ENCODE measurements at regions not wholly inside any gene's neighbourhood (a gene's known extent, or its start where the extent isn't known, plus 50 kb on each side); places are given as distances from the start of the nearest gene placed in this dataset.

DNA sequence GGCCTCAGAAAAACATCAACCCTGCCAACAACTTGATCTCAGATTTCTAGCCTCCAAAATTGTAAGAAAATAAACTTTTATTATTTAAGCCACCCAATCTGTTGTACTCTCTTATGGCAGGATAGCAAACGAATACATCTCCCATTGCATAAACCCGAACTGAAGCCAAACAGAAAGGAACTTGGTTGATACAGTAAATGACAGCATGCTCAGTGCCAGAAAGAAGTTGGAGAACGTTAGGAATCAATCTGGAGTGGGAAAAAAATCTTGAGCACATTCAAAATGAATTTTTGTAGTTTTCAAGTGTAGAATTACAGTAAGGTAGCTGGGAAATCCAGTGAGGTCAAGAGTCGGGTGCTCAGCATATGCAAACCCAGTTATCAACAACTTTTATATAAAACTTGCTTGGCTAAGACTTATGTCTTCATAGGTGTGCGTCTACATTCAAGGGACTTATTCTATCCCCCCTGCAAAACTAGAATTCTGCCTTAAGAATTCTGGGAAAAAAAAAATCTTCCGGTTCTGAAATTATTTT is 157.5 kb upstream of the ANKRD50 start:
- no peak for DNase-seq (ENCODE audit: low read depth)
- no peak for FAIRE-seq
- TF ChIP-seq, protein P1, sequence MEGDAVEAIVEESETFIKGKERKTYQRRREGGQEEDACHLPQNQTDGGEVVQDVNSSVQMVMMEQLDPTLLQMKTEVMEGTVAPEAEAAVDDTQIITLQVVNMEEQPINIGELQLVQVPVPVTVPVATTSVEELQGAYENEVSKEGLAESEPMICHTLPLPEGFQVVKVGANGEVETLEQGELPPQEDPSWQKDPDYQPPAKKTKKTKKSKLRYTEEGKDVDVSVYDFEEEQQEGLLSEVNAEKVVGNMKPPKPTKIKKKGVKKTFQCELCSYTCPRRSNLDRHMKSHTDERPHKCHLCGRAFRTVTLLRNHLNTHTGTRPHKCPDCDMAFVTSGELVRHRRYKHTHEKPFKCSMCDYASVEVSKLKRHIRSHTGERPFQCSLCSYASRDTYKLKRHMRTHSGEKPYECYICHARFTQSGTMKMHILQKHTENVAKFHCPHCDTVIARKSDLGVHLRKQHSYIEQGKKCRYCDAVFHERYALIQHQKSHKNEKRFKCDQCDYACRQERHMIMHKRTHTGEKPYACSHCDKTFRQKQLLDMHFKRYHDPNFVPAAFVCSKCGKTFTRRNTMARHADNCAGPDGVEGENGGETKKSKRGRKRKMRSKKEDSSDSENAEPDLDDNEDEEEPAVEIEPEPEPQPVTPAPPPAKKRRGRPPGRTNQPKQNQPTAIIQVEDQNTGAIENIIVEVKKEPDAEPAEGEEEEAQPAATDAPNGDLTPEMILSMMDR (IDR thresholded peaks at IDR 0.05; ENCODE audit: insufficient read depth, low read length, severe bottlenecking) = no peak
- H3K27me3 ChIP-seq (ENCODE audit: control insufficient read depth, insufficient read depth, low read length) = no peaks in the 10 kb centered on the region
- no peak overlapping the region for H3K4me3 ChIP-seq (ENCODE audit: low read depth, low read length)
- H3K36me3 ChIP-seq (ENCODE audit: control insufficient read depth, insufficient read depth, low read length) = no peaks in the 10 kb centered on the region

DNA sequence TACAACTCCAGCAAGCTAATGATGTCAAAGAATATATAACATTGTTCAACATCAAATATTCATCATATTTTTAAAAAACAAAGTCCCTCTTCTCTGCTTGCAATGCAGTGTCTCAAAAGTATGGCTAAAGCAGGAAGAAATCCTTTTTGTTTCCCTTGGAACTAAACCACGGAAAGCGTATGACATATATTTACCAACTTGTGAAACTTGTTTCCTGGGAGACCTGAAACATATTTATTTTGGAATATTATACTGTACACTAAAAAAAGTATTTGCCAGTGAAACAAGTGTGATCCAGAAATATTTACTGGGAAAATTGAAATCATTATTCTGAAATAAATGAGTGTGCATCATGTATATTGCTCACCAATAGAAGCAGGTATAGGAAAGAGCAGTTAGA is 156.0 kb upstream of the ANKRD50 start:
- Histone ChIP-seq H3K4me3 (ENCODE audit: low read depth, low read length) (no peak overlapping the region), H3K27me3 (ENCODE audit: control insufficient read depth, insufficient read depth, low read length) (no peaks in the 10 kb centered on the region), H3K36me3 (ENCODE audit: control insufficient read depth, insufficient read depth, low read length) (no peaks in the 10 kb centered on the region)
- DNase-seq (ENCODE audit: low read depth) = peak; percentile 67
- FAIRE-seq = no peak
- TF ChIP-seq, protein P1 (IDR thresholded peaks at IDR 0.05; ENCODE audit: insufficient read depth, low read length, severe bottlenecking) = no peak

DNA sequence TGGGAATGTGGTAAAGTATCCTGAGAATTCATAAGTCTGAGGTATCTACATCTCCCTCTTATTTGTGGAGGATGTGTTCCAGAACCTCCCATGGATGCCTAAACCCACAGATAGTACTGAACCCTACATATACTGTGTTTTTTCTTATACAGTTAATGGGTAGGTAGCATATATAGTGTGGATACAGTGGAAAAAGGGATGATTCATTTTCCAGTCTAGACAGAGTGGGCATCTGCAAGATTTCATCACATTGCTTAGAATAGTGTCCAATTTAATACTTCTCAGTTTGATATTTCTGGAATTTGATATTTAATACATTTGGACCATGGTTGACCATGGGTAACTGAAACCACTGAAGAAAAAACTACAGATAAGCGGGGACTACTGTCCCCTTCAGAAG is 155.0 kb upstream of the ANKRD50 start:
- FAIRE-seq (no peak), DNase-seq (ENCODE audit: low read depth) (peak; percentile 79)
- no peaks in the 10 kb centered on the region for H3K27me3 ChIP-seq (ENCODE audit: control insufficient read depth, insufficient read depth, low read length)
- no peaks in the 10 kb centered on the region for H3K36me3 ChIP-seq (ENCODE audit: control insufficient read depth, insufficient read depth, low read length)
- no peak overlapping the region for H3K4me3 ChIP-seq (ENCODE audit: low read depth, low read length)
- TF ChIP-seq, protein P1 (IDR thresholded peaks at IDR 0.05; ENCODE audit: insufficient read depth, low read length, severe bottlenecking) = no peak

DNA sequence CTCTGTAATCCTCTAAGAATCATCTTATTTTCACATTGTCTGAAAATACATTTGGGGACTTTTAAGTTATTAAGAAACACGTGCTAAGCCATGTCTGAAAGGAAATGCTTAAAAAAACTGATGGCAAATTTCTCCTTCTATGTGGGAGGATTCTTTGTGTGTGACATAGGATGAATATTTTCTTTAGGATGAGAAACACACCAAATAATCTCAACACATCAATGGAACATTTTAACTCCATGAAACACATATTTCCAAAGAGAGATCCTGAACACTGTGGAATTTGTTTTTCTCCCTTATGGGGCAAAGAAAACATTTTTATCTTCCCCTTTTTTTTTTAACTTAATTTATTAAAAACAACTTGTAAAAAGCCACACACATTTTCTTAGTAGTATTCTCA is 153.8 kb upstream of the ANKRD50 start:
- DNase-seq (ENCODE audit: low read depth) = no peak
- FAIRE-seq = no peak

DNA sequence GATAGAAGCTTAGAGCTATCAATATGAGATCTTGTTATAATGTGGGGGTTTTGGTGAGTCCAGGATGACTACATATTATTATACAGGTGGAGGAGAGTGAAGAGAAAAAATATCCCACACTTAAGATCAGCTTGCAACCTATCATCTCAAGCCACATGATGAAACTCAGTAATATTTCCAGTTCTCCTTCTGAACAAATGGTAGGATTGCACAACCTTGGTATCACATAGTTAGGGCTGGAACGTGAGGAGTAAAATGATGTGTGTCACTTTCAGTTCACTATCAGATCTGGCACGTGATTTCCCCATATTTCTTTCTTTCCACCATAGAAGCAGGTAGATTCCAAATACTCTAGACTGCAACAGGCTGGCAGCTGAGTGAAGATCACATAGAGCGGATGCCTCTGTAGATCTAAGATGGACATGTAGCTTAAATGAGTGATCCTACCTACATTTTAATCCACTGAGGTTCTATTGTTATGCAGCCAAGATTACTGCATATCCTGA is 150.6 kb upstream of the ANKRD50 start:
- H3K36me3 ChIP-seq (ENCODE audit: control insufficient read depth, insufficient read depth, low read length) = no peaks in the 10 kb centered on the region
- TF ChIP-seq, protein P1 (IDR thresholded peaks at IDR 0.05; ENCODE audit: insufficient read depth, low read length, severe bottlenecking) = no peak
- FAIRE-seq (no peak), DNase-seq (ENCODE audit: low read depth) (peak; percentile 69)
- H3K4me3 ChIP-seq (ENCODE audit: low read depth, low read length) = no peak overlapping the region
- no peaks in the 10 kb centered on the region for H3K27me3 ChIP-seq (ENCODE audit: control insufficient read depth, insufficient read depth, low read length)

More for the DNA sequence above, 153.8 kb upstream of the ANKRD50 start:
- Histone ChIP-seq H3K4me3 (ENCODE audit: low read depth, low read length) (no peak overlapping the region), H3K27me3 (ENCODE audit: control insufficient read depth, insufficient read depth, low read length) (no peaks in the 10 kb centered on the region), H3K36me3 (ENCODE audit: control insufficient read depth, insufficient read depth, low read length) (no peaks in the 10 kb centered on the region)
- TF ChIP-seq, protein P1 (IDR thresholded peaks at IDR 0.05; ENCODE audit: insufficient read depth, low read length, severe bottlenecking) = no peak

DNA sequence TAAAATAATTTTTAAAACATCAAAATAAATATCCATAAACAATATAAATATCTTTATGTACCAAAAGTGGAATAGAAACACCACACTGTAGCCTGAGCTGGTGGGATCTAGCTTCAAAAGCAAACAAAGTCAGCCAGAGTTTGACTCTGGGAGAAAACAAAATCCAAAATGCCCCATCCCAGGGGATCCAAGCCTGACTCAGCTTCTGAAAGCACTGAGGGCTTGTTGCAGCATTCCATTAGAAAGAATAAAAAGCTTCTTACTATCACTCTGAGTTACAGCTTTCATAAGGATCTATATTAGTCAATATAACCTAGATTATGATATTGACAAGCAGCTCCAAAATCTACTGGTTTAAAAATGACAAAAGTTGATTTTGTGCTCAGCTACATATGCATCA is 149.7 kb upstream of the ANKRD50 start:
- H3K27me3 ChIP-seq (ENCODE audit: control insufficient read depth, insufficient read depth, low read length) = no peaks in the 10 kb centered on the region
- TF ChIP-seq, protein P1 (IDR thresholded peaks at IDR 0.05; ENCODE audit: insufficient read depth, low read length, severe bottlenecking) = no peak
- no peak for FAIRE-seq
- no peaks in the 10 kb centered on the region for H3K36me3 ChIP-seq (ENCODE audit: control insufficient read depth, insufficient read depth, low read length)
- no peak for DNase-seq (ENCODE audit: low read depth)
- no peak overlapping the region for H3K4me3 ChIP-seq (ENCODE audit: low read depth, low read length)

All from bronchial epithelial cell (primary cell).